ENCODE measurements at regions not wholly inside any gene's neighbourhood (a gene's known extent, or its start where the extent isn't known, plus 50 kb on each side); places are given as distances from the start of the nearest gene placed in this dataset.

GRCh38 chr1:178619042-178619927 lies 105.8 kb upstream of the RALGPS2 start:
- Histone ChIP-seq H4K91ac (ENCODE audit: low read depth, low read length) (no peak overlapping the region), H3K36me3 (ENCODE audit: control insufficient read depth in 1 of 2, insufficient read depth in 2 of 2, low read length in 2 of 2) (no peaks in the 10 kb centered on the region), H2BK120ac (ENCODE audit: insufficient read depth, low read length, poor library complexity) (no peak overlapping the region), H2BK5ac (ENCODE audit: low read depth, low read length, poor library complexity) (no peak overlapping the region), H3K18ac (ENCODE audit: low read length) (no peak overlapping the region), H3K9ac (ENCODE audit: low read length) (no peak overlapping the region), H3K9me3 (ENCODE audit: insufficient read depth, low read depth, low read length) (no peaks in the 10 kb centered on the region), H3K23ac (ENCODE audit: low read length) (no peak overlapping the region), H2AK5ac (ENCODE audit: low read length) (no peak overlapping the region), H3K4ac (ENCODE audit: low read depth, low read length) (no peak overlapping the region), H2AFZ (ENCODE audit: insufficient read depth, low read length, poor library complexity) (no peak overlapping the region), H3K4me2 (ENCODE audit: low read length) (no peak overlapping the region), H4K12ac (ENCODE audit: low read depth, low read length) (no peak overlapping the region), H3K79me1 (ENCODE audit: low read length) (no peaks in the 10 kb centered on the region), H3K4me3 (ENCODE audit: low read depth, low read length) (no peak overlapping the region), H3K27ac (ENCODE audit: low read depth, low read length) (no peak overlapping the region), H2BK12ac (ENCODE audit: low read length) (no peak overlapping the region), H3K4me1 (ENCODE audit: control insufficient read depth in 1 of 2, insufficient read depth in 2 of 2, low read length in 2 of 2) (no peaks in the 10 kb centered on the region), H3K79me2 (ENCODE audit: control insufficient read depth, insufficient read depth, low read length, poor library complexity) (no peaks in the 10 kb centered on the region), H4K8ac (ENCODE audit: low read depth, low read length) (no peak overlapping the region), H3K27me3 (ENCODE audit: insufficient read depth, low read length) (no peaks in the 10 kb centered on the region), H3K14ac (ENCODE audit: low read length) (no peak overlapping the region)
- whole genome bisulfite sequencing (ENCODE audit: extremely low coverage, insufficient coverage, insufficient read length): no CpG with 5 or more reads among the region's 4 CpGs
- no peak for DNase-seq

- H3K4me2 ChIP-seq (ENCODE audit: low read length): no peak overlapping the region
- H3K79me1 ChIP-seq (ENCODE audit: low read length): no peaks in the 10 kb centered on the region
- H2AFZ ChIP-seq (ENCODE audit: insufficient read depth, low read length, poor library complexity): no peak overlapping the region
- no peak overlapping the region for H2AK5ac ChIP-seq (ENCODE audit: low read length)
- H4K8ac ChIP-seq (ENCODE audit: low read depth, low read length): no peak overlapping the region
- no peak overlapping the region for H3K4me3 ChIP-seq (ENCODE audit: low read depth, low read length)
- no peak overlapping the region for H3K27ac ChIP-seq (ENCODE audit: low read depth, low read length)
- H3K79me2 ChIP-seq (ENCODE audit: control insufficient read depth, insufficient read depth, low read length, poor library complexity): no peaks in the 10 kb centered on the region
- WGBS (ENCODE audit: extremely low coverage, insufficient coverage, insufficient read length): no CpG with 5 or more reads among the region's 5 CpGs
- peaks cover 0 to 2% of the 10 kb centered on the region in 2 experiments for H3K4me1 ChIP-seq (ENCODE audit: control insufficient read depth in 1 of 2, insufficient read depth in 2 of 2, low read length in 2 of 2)
- H2BK120ac ChIP-seq (ENCODE audit: insufficient read depth, low read length, poor library complexity): no peak overlapping the region
- no peak overlapping the region for H3K9ac ChIP-seq (ENCODE audit: low read length)
- H2BK12ac ChIP-seq (ENCODE audit: low read length): no peak overlapping the region
- no peaks in the 10 kb centered on the region for H3K27me3 ChIP-seq (ENCODE audit: insufficient read depth, low read length)
- no peaks in the 10 kb centered on the region for H3K9me3 ChIP-seq (ENCODE audit: insufficient read depth, low read depth, low read length)
- H3K23ac ChIP-seq (ENCODE audit: low read length): no peak overlapping the region
- DNase-seq: no peak
- H3K18ac ChIP-seq (ENCODE audit: low read length): no peak overlapping the region
- H4K91ac ChIP-seq (ENCODE audit: low read depth, low read length): no peak overlapping the region
- no peak overlapping the region for H3K14ac ChIP-seq (ENCODE audit: low read length)
- no peak overlapping the region for H2BK5ac ChIP-seq (ENCODE audit: low read depth, low read length, poor library complexity)
- H4K12ac ChIP-seq (ENCODE audit: low read depth, low read length): no peak overlapping the region
- no peak overlapping the region for H3K4ac ChIP-seq (ENCODE audit: low read depth, low read length)
- no peaks in the 10 kb centered on the region for H3K36me3 ChIP-seq (ENCODE audit: control insufficient read depth in 1 of 2, insufficient read depth in 2 of 2, low read length in 2 of 2)
Observed at GRCh38 chr1:178620584-178621475, 104.2 kb upstream of the RALGPS2 start.

GRCh38 chr1:178621822-178622221 lies 103.2 kb upstream of the RALGPS2 start:
- Histone ChIP-seq H3K9me3 (ENCODE audit: insufficient read depth, low read depth, low read length) (no peaks in the 10 kb centered on the region), H3K36me3 (ENCODE audit: control insufficient read depth in 1 of 2, insufficient read depth in 2 of 2, low read length in 2 of 2) (no peaks in the 10 kb centered on the region), H3K9ac (ENCODE audit: low read length) (no peak overlapping the region), H3K27me3 (ENCODE audit: insufficient read depth, low read length) (no peaks in the 10 kb centered on the region), H3K79me1 (ENCODE audit: low read length) (no peaks in the 10 kb centered on the region), H2AK5ac (ENCODE audit: low read length) (no peak overlapping the region), H2BK12ac (ENCODE audit: low read length) (no peak overlapping the region), H4K91ac (ENCODE audit: low read depth, low read length) (no peak overlapping the region), H4K12ac (ENCODE audit: low read depth, low read length) (no peak overlapping the region), H3K4ac (ENCODE audit: low read depth, low read length) (no peak overlapping the region), H4K8ac (ENCODE audit: low read depth, low read length) (no peak overlapping the region), H3K4me3 (ENCODE audit: low read depth, low read length) (no peak overlapping the region), H2BK120ac (ENCODE audit: insufficient read depth, low read length, poor library complexity) (no peak overlapping the region), H3K4me2 (ENCODE audit: low read length) (no peak overlapping the region), H2BK5ac (ENCODE audit: low read depth, low read length, poor library complexity) (no peak overlapping the region), H3K79me2 (ENCODE audit: control insufficient read depth, insufficient read depth, low read length, poor library complexity) (no peaks in the 10 kb centered on the region), H3K18ac (ENCODE audit: low read length) (no peak overlapping the region), H3K23ac (ENCODE audit: low read length) (no peak overlapping the region), H3K27ac (ENCODE audit: low read depth, low read length) (no peak overlapping the region), H3K4me1 (ENCODE audit: control insufficient read depth in 1 of 2, insufficient read depth in 2 of 2, low read length in 2 of 2) (peaks cover 0 to 4% of the 10 kb centered on the region in 2 experiments), H3K14ac (ENCODE audit: low read length) (no peak overlapping the region), H2AFZ (ENCODE audit: insufficient read depth, low read length, poor library complexity) (no peak overlapping the region)
- no peak for DNase-seq
- no CpG with 5 or more reads among the region's 10 CpGs for WGBS (ENCODE audit: extremely low coverage, insufficient coverage, insufficient read length)

GRCh38 chr1:178625695-178626094 lies 99.3 kb upstream of the RALGPS2 start:
- Histone ChIP-seq H4K8ac (ENCODE audit: low read depth, low read length) (no peak overlapping the region), H3K4me2 (ENCODE audit: low read length) (no peak overlapping the region), H3K23ac (ENCODE audit: low read length) (no peak overlapping the region), H3K14ac (ENCODE audit: low read length) (no peak overlapping the region), H3K79me2 (ENCODE audit: control insufficient read depth, insufficient read depth, low read length, poor library complexity) (no peaks in the 10 kb centered on the region), H4K91ac (ENCODE audit: low read depth, low read length) (no peak overlapping the region), H3K9me3 (ENCODE audit: insufficient read depth, low read depth, low read length) (no peaks in the 10 kb centered on the region), H4K12ac (ENCODE audit: low read depth, low read length) (no peak overlapping the region), H3K18ac (ENCODE audit: low read length) (no peak overlapping the region), H3K36me3 (ENCODE audit: control insufficient read depth in 1 of 2, insufficient read depth in 2 of 2, low read length in 2 of 2) (no peaks in the 10 kb centered on the region), H2BK120ac (ENCODE audit: insufficient read depth, low read length, poor library complexity) (no peak overlapping the region), H2AK5ac (ENCODE audit: low read length) (no peak overlapping the region), H3K9ac (ENCODE audit: low read length) (no peak overlapping the region), H3K79me1 (ENCODE audit: low read length) (no peaks in the 10 kb centered on the region), H3K4ac (ENCODE audit: low read depth, low read length) (no peak overlapping the region), H2BK12ac (ENCODE audit: low read length) (no peak overlapping the region), H2BK5ac (ENCODE audit: low read depth, low read length, poor library complexity) (no peak overlapping the region), H2AFZ (ENCODE audit: insufficient read depth, low read length, poor library complexity) (no peak overlapping the region), H3K27ac (ENCODE audit: low read depth, low read length) (no peak overlapping the region), H3K27me3 (ENCODE audit: insufficient read depth, low read length) (no peaks in the 10 kb centered on the region), H3K4me1 (ENCODE audit: control insufficient read depth in 1 of 2, insufficient read depth in 2 of 2, low read length in 2 of 2) (peaks cover 0 to 12% of the 10 kb centered on the region in 2 experiments), H3K4me3 (ENCODE audit: low read depth, low read length) (no peak overlapping the region)
- no peak for DNase-seq
- no CpG with 5 or more reads among the region's 1 CpG for WGBS (ENCODE audit: extremely low coverage, insufficient coverage, insufficient read length)
